CD4-positive, alpha-beta T cell (primary cell): ENCODE measurements at regions not wholly inside any gene's neighbourhood (a gene's known extent, or its start where the extent isn't known, plus 50 kb on each side); places are given as distances from the start of the nearest gene placed in this dataset.

Source experiments
- ATAC-seq: fragments of 200-7000 bp; cut with Tn5 transposase; one replicate; pipeline ENCODE4 v1.10.0; 2022; ENCODE audit warnings: mild to moderate bottlenecking; ENCODE audit not compliant: poor library complexity
- CTCF ChIA-PET: fragments of 350-600 bp; sonication (Branson Sonifier 250); formaldehyde crosslinking; loops from one replicate; lab custom pipeline; 2021; ENCODE audit warnings: antibody characterized with exemption, inconsistent platforms; lab: Charles Lee
- POLR2A ChIA-PET: fragments of 350-600 bp; sonication (Branson Sonifier 250); formaldehyde crosslinking; loops from one replicate; lab custom pipeline; 2021; ENCODE audit warnings: antibody characterized with exemption, inconsistent platforms; lab: Charles Lee
- DNase-seq, 14 experiments: peaks; one replicate each; pipeline ENCODE4 v3.0.0-alpha.2; 2013 to 2020; ENCODE audit warnings: mixed read lengths in 2 of 14
- H3K27ac ChIP-seq, 2 donors: one replicate each; pipeline versions ENCODE4 v1.5.1 to v1.7.0; 2013; ENCODE audit warnings: low read length in 2 of 2, low read depth in 1 of 2, mild to moderate bottlenecking in 1 of 2
- H3K27me3 ChIP-seq, 2 experiments: 1 replicate in 1 of 2; 2 replicates in 1 of 2; pipeline versions ENCODE4 v1.6.1 to v1.7.0; 2013; ENCODE audit warnings: low read length in 2 of 2, control low read depth in 1 of 2, mild to moderate bottlenecking in 1 of 2, moderate library complexity in 1 of 2; ENCODE audit not compliant: insufficient read depth in 2 of 2, control insufficient read depth in 1 of 2
- H3K36me3 ChIP-seq: one replicate; pipeline ENCODE4 v1.6.1; 2013; ENCODE audit warnings: low read length, control low read depth; ENCODE audit not compliant: insufficient read depth
- H3K4me1 ChIP-seq: one replicate; pipeline ENCODE4 v1.6.1; 2013; ENCODE audit warnings: low read length, control low read depth; ENCODE audit not compliant: insufficient read depth
- H3K4me3 ChIP-seq: one replicate; pipeline ENCODE4 v1.5.1; 2013; ENCODE audit warnings: mild to moderate bottlenecking, low read length, moderate library complexity
- H3K9me3 ChIP-seq, 2 experiments: 1 replicate in 1 of 2; 2 replicates in 1 of 2; pipeline versions ENCODE4 v1.6.1 to v1.7.0; 2013; ENCODE audit warnings: low read length in 2 of 2, mild to moderate bottlenecking in 2 of 2, control low read depth in 1 of 2, moderate library complexity in 1 of 2; ENCODE audit not compliant: control insufficient read depth in 1 of 2, insufficient read depth in 1 of 2
- H3K27ac Mint-ChIP-seq: one replicate; pipeline ENCODE4 v1.8.0; 2020; ENCODE audit warnings: mixed read lengths
- H3K27me3 Mint-ChIP-seq: one replicate; pipeline ENCODE4 v1.8.0; 2021; ENCODE audit warnings: mixed read lengths
- H3K36me3 Mint-ChIP-seq: one replicate; pipeline ENCODE4 v1.8.0; 2021; ENCODE audit warnings: low read depth, mixed read lengths
- H3K4me1 Mint-ChIP-seq: one replicate; pipeline ENCODE4 v1.8.0; 2021; ENCODE audit warnings: low read depth, mixed read lengths
- H3K4me3 Mint-ChIP-seq: one replicate; pipeline ENCODE4 v1.8.0; 2020; ENCODE audit warnings: mild to moderate bottlenecking, mixed read lengths
- H3K9me3 Mint-ChIP-seq: one replicate; pipeline ENCODE4 v1.8.0; 2020; ENCODE audit warnings: mixed read lengths
- CTCF ChIP-seq: fragments of 200-600 bp; IDR thresholded peaks from one replicate; pipeline ENCODE4 v1.8.0; 2022; ENCODE audit warnings: antibody characterized with exemption, mild to moderate bottlenecking
- intact Hi-C, 2 experiments: fragments of 100-400 bp; cut with DNase I in 1 of 2; cut with micrococcal nuclease in 1 of 2; formaldehyde crosslinking; loops; one replicate each; pipeline versions ENCODE4 v1.15.1 to v1.9.0; 2023 to 2025; cut with DNase I, micrococcal nuclease

- no peak for TF ChIP-seq CTCF
- Mint-ChIP-seq H3K27ac (no peak overlapping the region), H3K36me3 (no peaks in the 10 kb centered on the region), H3K4me1 (no peaks in the 10 kb centered on the region), H3K27me3 (no peaks in the 10 kb centered on the region), H3K4me3 (no peak overlapping the region), H3K9me3 (no peaks in the 10 kb centered on the region)
- intact Hi-C loops: no loop called here
- ATAC-seq (no peak), DNase-seq (no peak)
- POLR2A ChIA-PET: no interaction called here
- Histone ChIP-seq H3K4me3 (no peak overlapping the region), H3K9me3 (no peaks in the 10 kb centered on the region), H3K27me3 (no peaks in the 10 kb centered on the region), H3K36me3 (no peaks in the 10 kb centered on the region), H3K27ac (no peak overlapping the region), H3K4me1 (no peaks in the 10 kb centered on the region)
- CTCF ChIA-PET: no interaction called here
Measured at GRCh38 chr7:84845971-84846370, 340.9 kb downstream of the SEMA3D start.

- H3K4me1 Mint-ChIP-seq: no peaks in the 10 kb centered on the region
- H3K27me3 ChIP-seq: no peaks in the 10 kb centered on the region
- no peaks in the 10 kb centered on the region for H3K9me3 ChIP-seq
- H3K4me1 ChIP-seq: no peaks in the 10 kb centered on the region
- no peak overlapping the region for H3K4me3 ChIP-seq
- no peaks in the 10 kb centered on the region for H3K36me3 ChIP-seq
- DNase-seq: no peak
- H3K27ac ChIP-seq: no peak overlapping the region
- no peak for ATAC-seq
- ChIA-PET POLR2A (interaction anchor here (0.6 kb wide), 1 partner anchor 12 kb away, joined by 3 read pairs; no protein-coding TSS in a partner anchor), CTCF (no interaction called here)
- intact Hi-C loops: no loop called here
- no peaks in the 10 kb centered on the region for H3K27me3 Mint-ChIP-seq
- TF ChIP-seq CTCF: no peak
- no peaks in the 10 kb centered on the region for H3K9me3 Mint-ChIP-seq
- H3K4me3 Mint-ChIP-seq: no peak overlapping the region
- no peaks in the 10 kb centered on the region for H3K36me3 Mint-ChIP-seq
- H3K27ac Mint-ChIP-seq: no peak overlapping the region
Measured at GRCh38 chr7:84844771-84845170, 342.1 kb downstream of the SEMA3D start.

- Mint-ChIP-seq H3K27ac (no peak overlapping the region), H3K9me3 (no peaks in the 10 kb centered on the region), H3K27me3 (no peaks in the 10 kb centered on the region), H3K4me1 (no peaks in the 10 kb centered on the region), H3K4me3 (no peak overlapping the region), H3K36me3 (no peaks in the 10 kb centered on the region)
- ChIA-PET POLR2A (no interaction called here), CTCF (no interaction called here)
- DNase-seq: no peak
- Histone ChIP-seq H3K27ac (no peak overlapping the region), H3K27me3 (no peaks in the 10 kb centered on the region), H3K36me3 (no peaks in the 10 kb centered on the region), H3K4me1 (no peaks in the 10 kb centered on the region), H3K9me3 (no peaks in the 10 kb centered on the region), H3K4me3 (no peak overlapping the region)
- TF ChIP-seq CTCF: no peak
- ATAC-seq: no peak
- intact Hi-C loops: no loop called here
Measured at GRCh38 chr7:84841809-84842208, 345.0 kb downstream of the SEMA3D start.
